Renal pelvis (tissue), 1 donor: ENCODE measurements at regions not wholly inside any gene's neighbourhood (a gene's known extent, or its start where the extent isn't known, plus 50 kb on each side); places are given as distances from the start of the nearest gene placed in this dataset.
"Not testable (repeated sequence)": the region's sequence is repeated elsewhere in the genome, so short reads cannot be mapped to it uniquely, and the experiment has no call there.

Experiments
- DNase-seq: peaks from one replicate; pipeline ENCODE4 v3.0.0-alpha.2; 2013

- DNase-seq = no peak
These were observed 246.2 kb downstream of the LNPK start for GRCh38 chr2:175755656-175756386.

GRCh38 chr2:175755169-175755568, 246.9 kb downstream of the LNPK start:
- DNase-seq = no peak

- no peak for DNase-seq
These were observed 251.9 kb downstream of the LNPK start for GRCh38 chr2:175750195-175750594.

DNA sequence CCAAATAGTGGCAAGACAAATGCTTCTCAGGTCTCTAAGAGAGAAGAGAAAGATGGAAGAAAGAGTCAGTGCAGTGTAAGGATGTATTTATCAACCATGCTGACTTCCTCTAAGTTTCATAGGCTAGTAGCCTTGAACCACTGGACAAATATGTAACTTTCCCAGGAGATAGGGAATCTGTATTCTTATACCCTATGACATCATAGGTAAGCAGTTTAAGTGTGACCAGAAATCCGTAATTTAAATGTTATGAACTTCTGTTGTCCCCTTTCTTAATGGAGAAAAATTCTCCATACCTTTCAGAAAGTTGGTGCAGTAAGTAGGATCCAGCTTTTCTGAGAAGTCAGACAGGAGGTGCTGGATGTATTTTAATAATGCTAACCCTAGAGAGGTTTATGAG, 256.2 kb downstream of the LNPK start:
- DNase-seq = no peak

DNA sequence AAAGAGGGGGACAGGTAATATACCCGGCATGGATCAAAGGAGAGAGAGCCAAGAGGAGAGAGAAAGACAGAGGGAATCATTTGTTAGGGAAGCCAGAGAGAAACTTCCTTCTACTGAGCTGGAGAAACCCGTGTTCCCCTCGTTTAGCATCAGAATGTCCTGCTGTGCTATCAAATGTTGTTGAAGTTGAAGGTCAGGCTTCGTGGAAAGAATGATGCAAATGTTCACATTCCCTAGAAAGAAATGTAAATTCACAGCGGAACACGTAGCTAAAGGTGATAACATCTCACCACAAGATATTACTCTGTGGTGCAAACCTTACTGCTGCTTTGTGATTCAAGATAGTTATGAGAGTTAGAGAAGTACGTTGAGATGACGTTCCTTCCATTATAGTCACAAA, 258.1 kb downstream of the LNPK start:
- no peak for DNase-seq

GRCh38 chr2:175743011-175743410, 259.1 kb downstream of the LNPK start:
- no peak for DNase-seq

DNA sequence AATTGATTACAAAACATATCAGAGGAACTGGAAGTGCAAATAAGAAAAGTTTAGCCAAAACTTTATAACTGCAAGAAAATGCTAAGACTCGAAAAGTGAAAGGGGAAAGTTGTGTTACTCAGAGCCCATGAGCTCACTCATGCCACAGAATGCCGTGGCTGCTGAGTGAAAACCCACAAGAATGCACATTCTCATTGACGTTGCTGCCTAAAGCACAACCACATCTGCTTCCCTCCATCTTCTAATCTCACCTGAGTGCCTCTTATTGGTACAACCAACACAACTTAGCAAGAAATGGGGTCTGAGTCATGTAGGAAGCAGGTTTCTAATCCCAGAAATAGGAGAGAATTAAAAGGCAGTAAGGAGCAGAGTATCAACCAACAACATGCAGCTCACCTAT, 259.7 kb downstream of the LNPK start:
- DNase-seq = no peak

DNA sequence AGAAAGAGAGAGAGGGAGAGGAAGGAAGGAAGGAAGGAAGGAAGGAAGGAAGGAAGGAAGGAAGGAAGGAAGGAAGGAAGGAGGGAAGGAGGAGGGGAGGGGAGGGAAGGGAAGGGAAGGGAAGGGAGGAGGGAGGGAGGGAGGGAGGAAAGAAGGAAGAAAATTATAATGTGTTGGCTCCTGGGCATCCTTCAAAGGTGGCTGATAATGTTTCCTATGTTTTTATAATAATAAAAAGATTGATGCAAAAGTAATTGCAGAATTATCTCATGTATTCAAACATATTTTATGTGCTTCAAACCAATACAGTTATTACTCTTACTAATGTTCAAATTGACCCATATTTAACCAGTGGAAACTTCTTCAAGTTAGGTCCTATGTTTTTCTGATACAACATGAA, 260.9 kb downstream of the LNPK start:
- no peak for DNase-seq

DNA sequence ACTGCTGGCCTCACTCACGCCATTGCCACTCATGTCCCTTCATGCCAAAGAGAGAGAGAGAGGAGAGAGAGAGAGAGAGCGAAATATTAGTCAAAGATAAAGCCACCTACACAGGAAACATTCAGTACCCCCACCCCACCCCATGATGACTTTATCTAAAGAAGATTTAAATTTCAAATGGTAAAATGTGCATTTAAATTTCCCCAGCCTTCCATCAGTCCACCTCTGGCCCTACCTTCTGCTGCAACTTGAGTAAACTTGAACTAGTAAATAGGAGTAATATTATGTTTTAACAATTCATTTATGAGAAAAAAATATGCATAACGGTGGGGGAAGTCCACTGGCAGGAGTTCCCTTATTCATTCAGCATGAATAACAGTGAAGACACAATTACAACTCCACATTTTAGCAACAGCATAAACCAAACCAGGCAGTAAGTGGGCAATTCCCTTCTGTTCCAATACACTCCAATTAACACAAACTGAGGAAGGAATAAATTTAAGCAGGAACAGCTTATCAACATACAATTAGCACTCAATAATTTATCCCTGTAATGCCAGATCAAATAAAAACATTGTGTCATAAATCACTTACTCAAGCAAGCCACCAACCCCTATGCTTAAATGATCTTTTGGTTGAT, 264.2 kb downstream of the LNPK start:
- no peak for DNase-seq

GRCh38 chr2:175734686-175735085, 267.4 kb downstream of the LNPK start:
- no peak for DNase-seq

DNA sequence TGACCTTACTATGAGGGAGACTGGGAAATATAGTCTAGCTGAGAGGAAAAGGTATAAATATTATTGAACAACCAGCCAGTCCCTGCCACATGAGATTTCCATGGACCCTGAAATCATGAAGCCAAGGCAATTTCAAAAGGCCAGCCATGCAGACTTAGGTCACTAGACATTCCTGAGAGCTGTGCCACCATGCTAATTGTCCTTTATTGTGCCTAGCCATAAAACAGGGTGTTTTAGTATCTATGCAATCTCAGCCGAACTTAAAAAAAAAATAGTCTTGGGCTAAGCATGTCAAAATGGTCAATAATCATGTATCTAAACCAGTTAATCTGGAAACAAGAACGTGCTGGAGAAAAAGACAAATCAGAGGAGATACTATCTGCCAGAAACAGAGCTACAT, 269.5 kb downstream of the LNPK start:
- DNase-seq = no peak

GRCh38 chr2:175730050-175730449, 272.0 kb downstream of the LNPK start:
- DNase-seq = no peak

- DNase-seq = no peak
These were observed 272.9 kb downstream of the LNPK start for GRCh38 chr2:175729049-175729706.

DNA sequence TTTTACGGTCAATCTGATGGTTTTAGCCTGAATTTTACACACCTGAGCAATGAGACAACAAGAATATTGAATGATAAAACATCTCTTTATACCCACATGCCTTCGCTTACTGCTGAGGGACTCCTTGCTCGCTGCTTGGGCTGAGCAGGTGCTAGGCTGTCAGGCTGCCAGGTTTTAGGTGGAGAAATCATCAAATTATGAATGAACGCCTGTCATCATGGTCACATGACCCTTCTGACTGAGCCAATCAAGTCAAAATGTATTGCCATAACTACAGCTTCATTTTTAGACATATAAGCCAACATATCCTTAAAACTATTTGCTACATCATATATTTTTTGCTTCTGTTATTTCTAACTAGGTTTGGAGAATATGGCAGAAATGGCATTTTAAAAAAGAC, 274.0 kb downstream of the LNPK start:
- no peak for DNase-seq

- no peak for DNase-seq
These were observed 275.8 kb downstream of the LNPK start for GRCh38 chr2:175726223-175726622.

- no peak for DNase-seq
These were observed 292.8 kb downstream of the LNPK start for GRCh38 chr2:175709248-175709647.

DNA sequence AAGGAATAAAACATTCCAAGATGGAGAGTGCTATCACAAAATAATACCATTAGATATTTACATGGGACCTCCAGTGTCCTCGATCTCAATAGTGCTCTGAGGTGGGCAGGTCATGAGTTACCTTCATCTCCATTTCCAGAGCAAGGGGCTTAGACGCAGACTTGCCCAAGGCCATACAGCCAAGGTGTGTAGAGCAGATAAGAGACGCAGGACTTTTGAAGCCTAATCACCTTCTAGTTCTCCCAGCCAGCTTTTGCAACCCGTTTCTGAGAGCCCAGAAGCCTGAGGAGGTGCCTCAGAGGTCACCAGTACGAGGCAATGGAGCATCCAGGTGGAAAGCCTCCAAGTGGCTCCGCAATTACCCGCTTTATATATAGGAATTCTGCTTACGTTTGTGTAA, 294.7 kb downstream of the LNPK start:
- DNase-seq = no peak

GRCh38 chr2:175704568-175704967, 297.5 kb downstream of the LNPK start:
- DNase-seq = not testable (repeated sequence)

GRCh38 chr2:175698061-175698460, 304.0 kb downstream of the LNPK start:
- DNase-seq = no peak

DNA sequence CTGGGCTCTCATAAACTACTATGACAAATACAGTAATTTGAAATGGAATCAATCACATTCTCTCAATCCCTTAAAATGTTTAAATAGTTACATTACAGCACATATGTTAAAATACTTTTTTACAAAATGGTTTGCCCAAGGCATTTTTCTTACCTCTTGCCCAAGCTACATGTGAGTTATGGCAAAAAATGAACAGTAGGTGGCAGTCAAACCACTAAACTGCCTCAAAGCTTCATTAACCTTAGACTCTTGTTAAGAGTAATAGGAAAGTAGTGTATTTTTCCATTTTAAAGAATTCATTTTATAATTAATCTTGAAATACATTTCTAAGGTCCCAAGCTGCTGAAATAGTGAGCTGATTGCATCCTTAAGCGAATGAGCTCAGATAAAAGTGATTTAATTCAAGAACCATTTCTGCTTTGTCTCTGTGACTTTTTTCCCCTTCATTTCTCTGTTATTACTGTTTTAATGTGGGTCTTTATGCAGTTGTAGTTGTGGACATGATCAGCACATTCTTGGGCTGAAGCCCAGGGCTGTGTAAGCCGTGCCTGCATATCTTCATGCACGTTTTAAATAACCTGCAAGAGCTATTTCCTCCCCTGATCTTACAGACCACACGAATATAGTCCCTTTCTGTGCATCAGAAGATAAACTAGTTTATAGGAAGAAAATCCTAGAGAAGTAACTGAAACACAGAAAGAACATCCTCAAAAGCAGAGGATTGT, 311.8 kb downstream of the LNPK start:
- peak; percentile 83 for DNase-seq

- DNase-seq = no peak
These were observed 313.8 kb downstream of the LNPK start for GRCh38 chr2:175688243-175688642.

DNA sequence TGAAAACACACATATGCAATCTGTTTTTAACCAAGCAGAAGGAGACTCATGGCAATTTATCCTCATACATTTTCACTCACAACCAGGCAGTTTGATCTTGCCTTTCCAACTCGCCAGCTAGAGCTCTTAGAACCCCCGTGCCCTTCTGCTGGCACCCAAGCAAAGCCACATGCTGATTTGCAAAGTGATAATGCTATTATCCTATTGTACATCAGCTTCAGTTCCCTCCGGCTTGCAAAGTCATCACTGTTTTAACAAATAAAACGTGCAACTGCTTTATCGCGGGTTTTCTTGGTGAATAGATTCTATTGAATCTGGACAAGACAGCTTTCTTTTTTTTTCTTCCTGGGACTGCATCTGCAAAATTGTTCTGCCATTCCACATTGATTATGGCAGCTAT, 314.6 kb downstream of the LNPK start:
- DNase-seq = no peak

DNA sequence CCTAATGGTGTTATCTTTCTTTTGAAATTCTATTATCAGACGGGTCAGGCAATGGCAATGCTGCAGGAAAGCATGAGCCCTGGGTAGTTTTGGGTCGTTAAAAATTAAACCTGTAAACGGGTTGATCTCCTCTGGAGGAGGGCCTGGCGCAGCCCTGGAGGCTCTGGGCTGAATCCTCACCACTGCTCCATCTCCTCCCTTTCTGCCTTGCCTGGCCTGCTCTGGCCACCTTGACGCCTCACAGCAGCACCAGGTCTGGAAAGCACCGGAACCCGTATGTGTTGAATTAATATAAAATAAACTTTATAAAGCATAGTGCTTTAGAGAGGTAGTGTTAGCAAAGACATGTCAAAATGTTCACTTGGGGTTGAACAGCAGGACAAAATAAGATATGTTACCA, 316.1 kb downstream of the LNPK start:
- DNase-seq = no peak
